NCI-H82 treated with DMSO at 0.1 percent for 48 hours (cell line): ENCODE measurements at regions not wholly inside any gene's neighbourhood (a gene's known extent, or its start where the extent isn't known, plus 50 kb on each side); places are given as distances from the start of the nearest gene placed in this dataset.
"Not testable (repeated sequence)": the region's sequence is repeated elsewhere in the genome, so short reads cannot be mapped to it uniquely, and the experiment has no call there.

Experiments used
- DNase-seq: peaks from one replicate; lab custom pipeline; 2025; ENCODE audit not compliant: unreplicated experiment; lab: John Stamatoyannopoulos, UW

DNA sequence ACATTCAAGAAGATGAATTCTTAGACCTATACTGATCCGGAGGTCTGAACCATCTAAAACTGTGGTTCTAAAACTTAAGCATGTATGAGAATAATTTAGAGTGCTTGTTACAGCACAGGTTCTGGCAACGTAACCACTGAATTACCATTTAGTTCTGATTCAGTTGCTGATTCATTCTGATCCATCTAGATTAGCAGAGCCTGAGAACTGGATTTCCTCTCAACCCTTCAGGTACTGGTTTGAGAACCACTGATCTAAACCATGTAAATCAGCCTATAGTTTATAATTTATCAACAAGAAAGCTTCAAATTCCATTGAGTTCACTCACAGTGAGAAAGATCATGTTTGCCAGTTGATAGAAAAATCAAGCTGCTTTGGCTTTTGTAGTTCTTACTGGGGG is 1001.1 kb upstream of the EPHA6 start:
- DNase-seq = no peak

- no peak for DNase-seq
Observed at GRCh38 chr3:95815828-95816227, 998.6 kb upstream of the EPHA6 start.

DNA sequence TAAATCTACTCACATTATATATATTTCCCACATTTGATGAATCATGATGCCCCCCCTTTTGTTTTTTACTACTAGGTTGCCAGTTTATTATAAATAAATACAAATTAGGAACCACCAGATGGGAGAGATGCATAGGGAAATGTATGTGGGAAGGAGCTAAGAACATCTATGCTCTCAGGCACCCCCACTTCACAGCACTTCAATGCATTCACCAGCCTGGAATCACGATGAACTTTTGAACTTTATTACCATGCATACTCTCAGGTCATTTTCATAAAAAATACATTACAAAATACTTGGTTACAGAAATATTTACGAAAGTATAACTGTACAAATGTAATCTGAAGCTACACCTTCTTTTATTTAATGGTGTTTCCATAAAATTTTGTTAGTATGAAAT is 988.0 kb upstream of the EPHA6 start:
- no peak for DNase-seq

DNA sequence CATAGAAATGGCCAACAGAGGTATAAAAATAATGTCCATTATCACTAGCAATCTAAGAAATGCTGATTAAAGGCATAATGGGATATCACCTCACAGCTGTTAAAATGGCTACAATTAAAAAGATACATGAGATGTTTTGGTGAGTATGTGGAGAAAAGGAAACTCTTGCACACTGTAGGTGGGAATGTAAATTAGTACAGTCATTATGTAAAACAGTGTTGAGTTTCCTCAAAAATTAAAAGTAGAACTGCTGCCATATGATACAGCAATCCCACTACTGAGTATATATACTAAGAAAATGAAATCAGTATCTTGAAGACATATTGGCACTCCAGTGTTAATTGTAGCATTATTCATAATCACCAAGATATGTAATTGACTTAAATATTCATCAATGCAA is 982.2 kb upstream of the EPHA6 start:
- DNase-seq = no peak

- not testable (repeated sequence) for DNase-seq
Observed at GRCh38 chr3:95860628-95861027, 953.8 kb upstream of the EPHA6 start.

- no peak for DNase-seq
Observed at GRCh38 chr3:95883801-95884200, 930.6 kb upstream of the EPHA6 start.

- DNase-seq = no peak
Observed at GRCh38 chr3:95886616-95887015, 927.8 kb upstream of the EPHA6 start.

DNA sequence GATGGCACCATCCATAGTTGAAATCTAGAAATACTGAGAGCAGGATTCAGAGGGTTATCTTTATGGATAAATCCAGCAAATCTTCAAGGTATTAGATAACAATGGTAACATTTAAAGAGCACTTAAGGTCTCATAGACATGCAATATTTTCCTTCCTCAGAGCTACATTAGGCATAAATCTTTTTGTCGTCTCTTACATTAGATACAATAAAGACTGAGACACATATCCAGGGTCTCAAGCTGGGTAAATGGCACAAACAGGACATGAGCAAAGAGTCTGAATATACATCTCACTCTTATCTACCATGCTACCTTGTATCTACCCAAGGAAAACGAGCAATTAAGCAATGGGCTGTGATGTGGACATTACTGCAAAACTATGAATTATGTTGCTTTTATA is 927.3 kb upstream of the EPHA6 start:
- no peak for DNase-seq

DNA sequence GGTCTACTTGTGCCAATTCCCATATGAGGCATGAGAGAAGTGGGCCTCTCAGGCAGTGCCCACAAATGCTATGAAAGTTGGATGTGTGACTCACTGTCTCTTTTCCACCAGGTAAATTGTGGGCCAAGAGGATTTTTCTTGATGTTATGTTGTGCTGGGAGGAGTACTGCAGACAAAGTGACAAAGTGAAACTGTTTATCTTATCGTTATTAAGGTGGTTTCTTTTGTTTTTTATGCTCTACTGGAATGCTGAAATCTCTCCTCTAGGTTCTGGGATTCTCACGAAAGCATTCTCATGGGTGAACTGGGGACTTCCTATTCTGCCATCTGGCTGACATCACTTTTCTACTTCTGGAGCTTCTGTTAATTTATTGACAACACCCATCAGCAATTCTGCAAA is 919.6 kb upstream of the EPHA6 start:
- DNase-seq = no peak

DNA sequence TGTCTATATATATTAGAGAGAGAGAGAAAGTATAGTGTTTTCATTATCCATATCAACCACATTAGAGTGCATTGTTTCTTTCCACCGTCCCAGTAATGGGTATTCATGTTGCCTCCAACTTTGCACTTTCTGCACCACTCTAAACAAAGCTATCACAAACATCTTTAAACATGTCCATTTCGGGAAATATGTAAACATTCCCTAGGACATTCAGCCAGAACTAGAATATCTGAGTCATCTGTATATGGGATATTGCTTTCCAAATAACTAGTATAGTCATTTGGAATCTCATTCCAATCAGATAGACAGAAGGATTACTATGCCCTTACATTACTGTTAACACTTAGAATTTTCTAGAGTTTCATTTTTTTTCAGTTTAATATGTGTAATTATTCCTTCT is 914.9 kb upstream of the EPHA6 start:
- DNase-seq = no peak

DNA sequence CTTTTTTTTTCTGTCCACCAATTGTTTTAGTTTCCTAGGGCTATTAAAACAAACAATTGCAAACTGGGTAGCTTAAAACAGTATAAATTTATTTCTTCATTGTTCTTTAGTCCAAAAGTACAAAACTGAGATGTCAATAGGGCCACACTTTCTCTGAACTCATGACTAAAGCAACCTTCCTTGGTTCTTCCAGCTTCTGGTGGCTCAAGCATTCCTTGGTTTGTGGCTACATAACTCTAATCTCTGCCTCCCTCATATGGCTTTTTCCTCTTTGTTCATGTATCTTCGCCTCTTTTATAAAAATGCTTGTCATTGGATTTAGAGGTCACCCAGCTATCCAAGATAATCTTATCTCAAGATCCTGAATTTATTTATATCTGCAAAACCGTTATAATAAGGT is 914.5 kb upstream of the EPHA6 start:
- DNase-seq = no peak

DNA sequence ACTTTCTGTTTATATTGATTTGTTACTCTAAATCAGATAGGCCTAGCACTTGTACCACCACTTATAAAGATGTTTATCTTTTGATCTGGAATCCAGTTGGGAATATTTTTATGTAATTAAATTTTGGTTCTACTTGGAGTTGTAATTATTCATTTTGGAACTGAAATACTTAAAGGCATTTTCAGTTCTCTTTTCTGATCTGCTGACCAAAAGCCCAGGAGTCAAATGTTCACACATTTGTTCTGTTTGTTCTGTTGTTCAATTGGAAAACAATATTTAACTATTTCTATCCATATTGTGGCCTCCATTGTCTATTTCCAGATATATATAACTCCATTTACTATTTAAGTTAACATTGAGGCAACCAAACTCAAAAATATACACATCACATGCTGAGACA is 912.4 kb upstream of the EPHA6 start:
- no peak for DNase-seq

- DNase-seq = no peak
Observed at GRCh38 chr3:95905182-95905581, 909.2 kb upstream of the EPHA6 start.

DNA sequence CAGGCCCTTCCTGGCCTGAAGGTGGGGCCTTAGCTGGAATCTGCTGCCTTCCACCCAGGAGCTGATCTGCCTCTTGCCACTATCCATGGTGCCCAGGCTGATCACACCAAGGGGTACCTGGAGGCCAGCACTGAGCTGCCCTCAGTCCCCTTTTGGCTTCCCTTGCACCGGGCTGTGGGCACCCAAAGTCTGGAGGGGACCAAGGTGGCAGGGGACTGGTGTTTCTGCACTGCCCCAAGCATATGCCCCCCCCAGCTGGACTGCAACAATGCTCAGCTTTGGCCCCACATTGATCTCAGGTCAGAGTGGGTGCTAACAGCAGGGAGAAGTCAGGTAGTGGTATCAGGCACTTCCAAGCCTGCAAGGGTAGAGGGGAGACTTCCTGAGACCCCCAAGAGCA is 902.6 kb upstream of the EPHA6 start:
- DNase-seq = no peak

DNA sequence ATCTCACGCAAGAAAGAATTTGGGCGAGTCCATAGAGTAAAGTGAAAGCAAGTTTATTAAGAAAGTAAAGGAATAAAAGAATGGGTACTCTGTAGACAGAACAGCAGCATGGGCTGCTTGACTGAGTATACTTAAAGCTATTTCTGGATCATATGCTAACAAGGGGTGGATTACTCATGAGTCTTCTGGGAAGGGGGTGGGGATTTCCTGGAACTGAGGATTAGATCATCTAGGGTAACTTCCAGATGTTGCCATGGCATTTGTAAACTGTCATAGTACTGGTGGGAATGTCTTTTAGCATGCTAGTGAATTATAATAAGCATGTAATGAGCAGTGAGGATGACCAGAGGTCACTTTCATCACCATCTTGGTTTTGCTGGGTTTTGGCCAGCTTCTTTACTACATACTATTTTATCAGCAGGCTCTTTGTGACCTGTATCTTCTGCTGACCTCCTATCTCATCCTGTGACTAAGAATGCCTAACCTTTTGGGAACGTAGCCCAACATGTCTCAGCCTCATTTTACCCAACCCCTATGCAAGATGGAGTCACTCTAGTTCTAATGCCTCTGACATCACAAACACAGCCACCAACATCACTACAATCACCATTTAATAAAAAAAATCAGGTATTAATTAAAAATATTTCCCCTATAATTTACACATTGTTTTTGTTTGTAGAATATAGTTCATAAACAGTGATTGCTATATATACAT is 890.7 kb upstream of the EPHA6 start:
- DNase-seq = no peak

GRCh38 chr3:95926904-95927501 is 887.4 kb upstream of the EPHA6 start:
- DNase-seq = no peak

- DNase-seq = no peak
Observed at GRCh38 chr3:95934181-95934580, 880.2 kb upstream of the EPHA6 start.

DNA sequence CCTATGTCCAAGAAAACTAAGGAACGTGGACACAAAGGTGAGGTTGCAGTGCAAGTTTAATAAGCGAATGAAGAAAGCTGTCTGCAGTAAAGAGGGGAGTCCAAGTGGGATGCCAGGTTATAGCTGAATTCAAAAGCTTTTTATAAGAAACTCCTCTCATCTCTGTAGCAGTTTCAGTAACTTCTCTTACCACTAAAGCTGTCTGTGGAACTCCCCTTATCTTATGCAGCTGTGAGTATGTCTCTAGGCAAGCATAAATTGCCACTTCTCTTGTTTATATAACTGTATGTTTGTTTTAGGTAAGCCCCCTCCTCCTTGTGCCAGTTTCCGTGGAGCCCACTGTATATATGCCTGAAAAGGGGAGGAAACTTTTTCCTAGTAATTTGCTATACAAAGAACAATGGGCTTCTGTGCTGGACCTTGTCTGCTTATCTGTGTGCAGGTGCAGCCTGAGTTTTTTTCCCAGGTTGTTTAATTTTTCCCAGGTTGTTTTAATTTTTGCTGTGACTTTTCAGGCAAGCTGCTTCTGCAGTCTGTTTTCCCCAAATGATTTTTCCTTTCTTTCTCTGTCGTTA is 875.1 kb upstream of the EPHA6 start:
- no peak for DNase-seq

DNA sequence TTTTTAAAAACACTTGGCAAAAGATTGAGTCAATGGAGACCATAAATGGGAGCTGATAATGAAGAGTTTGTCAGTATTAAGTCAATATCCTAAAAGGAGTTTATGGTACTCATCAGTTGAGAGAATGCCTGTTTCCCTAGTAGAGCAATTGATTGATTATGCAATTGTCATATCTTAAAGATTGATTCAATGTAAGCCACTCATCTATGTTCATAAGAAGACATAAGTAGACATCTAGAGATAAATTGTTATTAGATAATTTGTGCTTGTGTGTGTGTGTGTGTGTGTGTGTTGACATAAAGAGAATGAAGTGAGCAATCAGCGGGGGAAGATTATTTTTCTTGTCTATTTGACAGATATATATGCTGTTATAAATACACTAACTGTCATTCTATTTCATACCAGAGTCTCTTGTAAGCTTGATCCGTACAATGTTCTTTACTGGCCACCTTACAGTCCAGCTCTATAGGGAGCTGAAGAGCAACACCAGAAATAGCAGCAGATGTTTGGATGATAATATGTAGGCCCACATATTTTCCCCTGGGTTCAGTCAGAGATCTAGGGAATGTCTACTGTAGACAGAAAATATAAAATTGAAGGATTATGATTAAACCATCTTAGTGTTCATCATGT is 848.6 kb upstream of the EPHA6 start:
- no peak for DNase-seq

DNA sequence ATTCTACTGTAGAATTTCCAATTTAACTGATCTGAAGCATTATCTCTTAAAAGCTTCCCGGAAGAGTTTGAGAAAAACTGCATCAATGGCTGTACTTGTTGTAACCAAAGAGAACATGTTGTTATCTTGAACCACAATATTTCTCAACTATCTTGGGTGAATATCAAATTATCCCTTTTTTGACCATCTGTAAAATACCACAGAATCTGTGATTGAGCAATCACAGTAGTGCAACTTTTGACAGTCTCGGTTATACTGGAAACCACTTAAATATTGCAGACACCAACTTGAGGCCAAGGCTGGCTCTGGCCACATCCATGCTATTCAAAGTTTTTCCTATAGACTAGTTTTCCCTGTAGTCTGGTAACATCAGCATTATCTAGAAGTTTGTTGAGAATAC is 842.8 kb upstream of the EPHA6 start:
- no peak for DNase-seq

- no peak for DNase-seq
Observed at GRCh38 chr3:95994338-95994737, 820.1 kb upstream of the EPHA6 start.

DNA sequence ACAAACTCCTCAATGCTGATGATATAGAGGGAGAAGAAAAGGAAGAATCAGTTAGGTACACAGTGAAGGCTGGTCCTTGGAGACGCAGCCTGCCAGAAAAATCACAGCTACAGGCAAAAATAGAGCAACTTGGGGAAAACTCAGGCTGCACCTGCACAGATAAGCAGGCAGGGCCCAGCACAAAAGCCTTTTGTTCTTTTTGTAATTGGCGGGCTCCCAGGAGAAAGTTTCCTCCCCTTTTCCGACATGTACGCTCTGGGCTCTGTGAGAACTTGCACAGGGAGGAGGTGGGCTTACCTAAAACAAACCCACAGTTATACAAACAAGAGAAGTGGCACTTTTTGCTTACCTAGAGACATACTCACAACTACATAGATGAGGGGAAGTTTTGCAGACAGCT is 813.4 kb upstream of the EPHA6 start:
- DNase-seq = no peak
